HG03175 (cell line): ENCODE measurements at regions not wholly inside any gene's neighbourhood (a gene's known extent, or its start where the extent isn't known, plus 50 kb on each side); places are given as distances from the start of the nearest gene placed in this dataset.

Experiments
- ATAC-seq: cut with Tn5 transposase; IDR thresholded peaks from one replicate; pipeline ENCODE4 v1.9.1; 2021; ENCODE audit warnings: mild to moderate bottlenecking, moderate library complexity; ENCODE audit not compliant: unreplicated experiment

DNA sequence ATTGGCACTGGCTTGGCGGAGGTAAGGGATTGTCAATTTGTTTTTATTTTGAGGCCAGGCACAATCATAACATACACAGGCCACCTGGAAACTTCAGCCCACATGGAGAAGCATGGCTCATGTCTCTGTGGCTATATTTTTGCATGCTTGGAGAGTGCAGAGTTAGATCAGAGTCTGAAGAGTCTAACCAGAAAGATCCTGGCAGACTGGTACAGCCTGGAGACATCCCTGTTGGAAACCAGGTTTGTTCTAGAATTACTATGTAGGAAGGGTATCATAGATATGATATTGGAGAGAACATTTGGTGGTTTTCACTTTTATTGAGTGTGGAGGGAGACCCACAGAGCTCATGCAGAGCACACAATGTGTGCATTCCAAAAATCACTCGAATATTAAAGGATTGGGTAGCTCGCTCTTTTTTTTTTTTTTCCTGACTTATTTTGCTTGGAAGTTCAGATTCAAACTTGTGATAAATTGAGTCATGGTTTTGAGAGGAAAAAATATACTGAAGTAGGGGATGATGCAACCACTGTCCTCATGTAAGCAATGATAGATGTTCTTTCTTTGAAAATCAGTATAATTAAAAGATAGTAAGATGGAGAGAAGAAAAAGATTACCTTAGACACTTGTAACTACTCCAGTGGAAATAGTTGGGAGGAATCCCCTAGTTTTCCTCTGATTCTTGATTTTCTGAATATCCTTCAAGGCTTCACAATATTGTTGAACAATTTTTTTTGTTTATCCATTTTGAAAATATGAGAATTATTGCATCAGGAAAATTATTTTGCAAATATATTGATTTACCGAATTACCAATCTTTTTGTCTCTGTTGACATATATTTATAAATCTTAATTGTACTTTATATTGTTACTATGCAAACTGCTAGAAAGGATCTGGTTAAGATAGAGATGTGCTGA lies 185.7 kb upstream of the ZEB2 start:
- ATAC-seq = no peak

GRCh38 chr2:144704709-144705095 lies 184.8 kb upstream of the ZEB2 start:
- no peak for ATAC-seq

DNA sequence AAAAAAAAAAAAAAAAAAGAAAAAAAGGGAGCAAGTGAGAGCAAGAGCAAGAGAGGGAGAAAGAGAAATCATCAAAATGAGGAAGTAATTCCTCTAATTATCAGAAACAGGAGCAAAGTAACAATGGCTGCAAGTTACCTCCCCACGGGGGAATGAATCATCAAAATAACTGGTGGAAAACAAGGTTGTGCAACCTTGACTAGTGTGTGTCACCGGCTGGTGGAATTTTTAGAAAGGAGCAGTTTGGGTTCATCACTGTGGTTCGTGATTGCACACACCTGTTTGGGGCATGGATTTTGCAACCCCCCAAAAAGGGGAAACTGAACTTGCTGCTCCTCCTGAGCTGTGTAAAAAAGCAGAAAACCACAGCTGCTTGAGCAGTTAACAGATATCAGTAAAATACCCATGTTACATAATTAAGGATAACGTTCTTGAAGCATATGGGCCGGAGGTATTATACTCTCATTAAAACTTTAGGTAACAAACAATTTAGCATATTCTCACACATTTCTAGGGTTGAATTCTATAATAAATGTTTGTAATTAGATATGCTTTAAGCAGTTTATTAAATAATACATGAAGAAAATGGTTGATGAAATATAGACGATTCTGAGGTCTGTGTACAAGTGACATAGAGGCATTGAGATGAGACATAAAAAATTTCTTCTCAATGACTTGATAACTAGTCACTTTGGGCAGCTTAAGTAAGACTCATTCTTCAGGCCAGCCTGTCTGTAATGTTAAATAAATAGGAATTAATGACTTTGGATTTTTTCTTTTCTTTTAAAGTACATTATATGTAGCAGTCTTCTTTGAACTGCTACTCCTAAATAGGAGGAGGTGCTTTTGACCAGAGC lies 184.2 kb upstream of the ZEB2 start:
- ATAC-seq = no peak

DNA sequence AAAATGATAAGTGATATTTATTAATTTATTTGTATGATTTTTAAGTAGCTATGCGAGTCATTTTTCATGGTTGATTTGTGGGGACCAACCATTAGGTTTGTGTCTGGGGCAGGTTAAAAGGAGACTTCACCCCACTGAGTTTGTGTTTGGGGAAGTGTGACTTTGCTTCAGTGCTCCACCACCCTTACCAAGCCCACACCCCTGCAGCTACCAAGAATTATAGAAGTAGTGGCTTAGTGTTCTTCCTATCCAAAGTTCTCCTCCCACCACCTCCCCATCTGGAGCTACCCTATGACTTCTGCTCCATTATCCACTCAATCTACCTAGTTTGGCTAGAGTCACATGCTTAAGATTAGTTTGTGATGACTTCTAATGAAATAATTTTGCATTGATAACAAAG lies 182.1 kb upstream of the ZEB2 start:
- no peak for ATAC-seq

DNA sequence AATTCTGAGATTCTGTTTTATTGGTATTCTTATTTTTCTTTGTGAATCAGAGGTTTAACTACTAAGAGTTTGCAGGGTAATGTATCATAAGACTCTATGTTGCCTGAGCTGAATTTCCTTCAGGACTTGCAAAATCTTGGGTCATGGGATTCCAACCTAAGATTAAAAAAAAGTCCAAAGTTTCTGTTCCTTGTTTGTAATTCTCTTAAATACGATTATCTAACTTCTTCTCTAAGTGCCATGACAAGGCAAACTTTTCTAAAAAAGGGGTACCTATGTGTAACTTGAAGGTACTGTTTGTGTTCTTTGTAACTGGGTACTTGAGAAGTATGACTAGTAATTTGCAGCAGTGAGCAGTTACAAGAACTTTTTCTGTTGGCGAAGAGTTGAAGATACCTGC lies 181.3 kb upstream of the ZEB2 start:
- ATAC-seq = no peak

DNA sequence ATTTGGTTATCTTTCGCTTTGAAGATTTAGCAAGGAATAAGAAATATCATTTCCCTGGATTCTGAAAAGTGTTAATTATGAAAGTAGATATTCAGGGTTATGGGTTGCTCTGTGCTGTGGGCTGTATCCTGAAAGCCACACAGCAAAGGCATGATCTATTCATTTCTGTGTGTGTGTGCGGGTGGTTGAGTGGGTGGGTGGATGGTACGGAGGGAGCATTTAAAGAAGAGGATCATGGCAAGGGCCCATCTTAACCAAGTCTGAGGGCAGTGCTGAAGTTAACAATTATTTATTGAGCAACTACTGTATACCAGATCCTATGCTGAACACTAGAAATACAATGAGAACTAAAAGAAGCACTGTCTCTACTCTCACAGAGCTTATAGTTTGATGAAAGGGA lies 178.2 kb upstream of the ZEB2 start:
- no peak for ATAC-seq

DNA sequence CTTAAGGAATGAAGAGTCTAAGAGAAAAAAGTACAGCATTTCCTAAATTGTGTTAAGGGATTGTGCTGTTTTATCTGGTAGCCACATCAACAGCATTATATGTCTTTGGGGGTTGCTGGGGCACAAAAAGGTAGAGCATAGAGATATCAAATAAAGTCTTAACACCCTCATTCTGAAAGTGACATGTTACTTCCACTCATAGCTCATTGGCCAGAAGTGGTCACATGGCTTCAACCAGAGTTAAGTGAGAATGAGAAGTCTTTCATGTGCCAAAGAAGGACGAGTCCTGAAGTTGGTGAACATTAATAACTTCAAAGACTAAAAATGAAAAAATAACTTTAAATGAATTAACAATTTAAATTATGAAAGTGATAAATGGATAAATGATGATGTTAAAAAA lies 175.7 kb upstream of the ZEB2 start:
- no peak for ATAC-seq

DNA sequence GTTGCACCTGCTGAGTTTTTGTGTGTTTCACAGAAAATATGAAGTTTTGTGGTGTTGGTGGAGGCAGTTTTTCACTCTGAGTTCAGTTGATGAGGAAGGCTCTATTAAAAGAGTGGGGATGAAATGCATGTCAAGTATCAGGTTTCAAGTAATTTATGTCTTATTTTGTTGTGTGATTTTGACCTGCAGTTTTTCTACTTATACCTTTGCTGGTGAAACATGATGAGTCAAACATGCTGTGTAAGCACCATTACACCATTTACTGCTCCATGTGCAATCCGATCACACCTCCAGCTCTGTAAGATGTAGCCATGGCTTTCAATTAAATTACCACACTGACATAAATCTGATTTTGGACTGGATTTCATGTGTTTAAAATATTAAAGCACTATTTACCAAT lies 174.5 kb upstream of the ZEB2 start:
- ATAC-seq = no peak

GRCh38 chr2:144693179-144693578 lies 173.3 kb upstream of the ZEB2 start:
- no peak for ATAC-seq

- no peak for ATAC-seq
Measured at GRCh38 chr2:144692661-144693060, 172.7 kb upstream of the ZEB2 start.

- ATAC-seq = no peak
Measured at GRCh38 chr2:144690771-144691170, 170.9 kb upstream of the ZEB2 start.

GRCh38 chr2:144686518-144687215 lies 166.7 kb upstream of the ZEB2 start:
- no peak for ATAC-seq

DNA sequence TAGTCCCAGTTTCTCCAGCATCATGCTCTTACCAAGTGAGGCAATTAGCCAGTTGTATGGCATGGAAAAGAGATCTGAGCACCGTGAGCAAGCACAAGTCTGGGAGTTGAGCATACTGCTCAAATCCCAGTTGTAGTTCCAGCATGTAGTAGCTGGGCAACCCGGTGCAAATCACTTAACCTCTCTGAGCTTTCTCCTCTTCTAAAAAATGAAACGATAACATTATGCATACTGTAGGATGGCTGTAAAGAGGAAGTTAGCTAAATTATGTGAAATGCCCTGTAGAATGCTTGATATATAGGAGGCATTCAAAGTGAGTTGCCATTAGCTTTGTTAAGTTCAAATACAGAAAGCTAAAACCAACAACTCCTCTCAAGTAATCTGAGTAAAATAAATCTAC lies 164.0 kb upstream of the ZEB2 start:
- ATAC-seq = no peak

DNA sequence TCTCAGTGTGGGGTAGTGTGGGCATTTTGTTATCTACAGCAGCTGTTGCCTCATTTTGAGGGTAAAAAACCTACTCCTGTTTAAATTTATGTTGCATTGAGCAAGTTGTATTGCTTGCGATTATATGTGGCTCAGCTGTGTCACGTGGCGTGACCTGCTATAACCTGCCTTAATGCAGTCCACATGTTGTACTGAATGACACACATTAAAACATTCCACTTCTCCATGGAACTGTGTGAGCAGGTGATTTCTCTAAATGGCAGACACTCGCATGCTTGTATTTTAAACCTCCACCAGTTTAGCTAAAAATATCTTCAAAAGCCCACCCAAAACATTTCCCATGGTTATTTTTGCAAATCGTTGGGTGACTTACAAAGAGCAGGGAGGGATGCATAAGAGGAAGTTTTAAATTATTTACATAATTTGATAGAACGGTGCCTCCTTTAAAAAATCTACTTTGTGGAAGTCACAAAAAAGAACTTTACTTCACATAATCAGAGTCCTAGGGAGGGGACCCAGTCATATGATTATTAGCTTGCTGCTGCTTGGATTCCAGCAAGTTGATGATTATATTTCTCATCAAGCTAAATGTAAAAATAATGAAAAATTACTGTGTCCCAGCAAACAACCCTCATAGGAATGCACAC lies 163.3 kb upstream of the ZEB2 start:
- ATAC-seq = no peak

- no peak for ATAC-seq
Measured at GRCh38 chr2:144682248-144682647, 162.3 kb upstream of the ZEB2 start.

- ATAC-seq = no peak
Measured at GRCh38 chr2:144681389-144681788, 161.5 kb upstream of the ZEB2 start.

GRCh38 chr2:144679942-144680341 lies 160.0 kb upstream of the ZEB2 start:
- no peak for ATAC-seq

- ATAC-seq = no peak
Measured at GRCh38 chr2:144678736-144679135, 158.8 kb upstream of the ZEB2 start.

- no peak for ATAC-seq
Measured at GRCh38 chr2:144675731-144676130, 155.8 kb upstream of the ZEB2 start.

DNA sequence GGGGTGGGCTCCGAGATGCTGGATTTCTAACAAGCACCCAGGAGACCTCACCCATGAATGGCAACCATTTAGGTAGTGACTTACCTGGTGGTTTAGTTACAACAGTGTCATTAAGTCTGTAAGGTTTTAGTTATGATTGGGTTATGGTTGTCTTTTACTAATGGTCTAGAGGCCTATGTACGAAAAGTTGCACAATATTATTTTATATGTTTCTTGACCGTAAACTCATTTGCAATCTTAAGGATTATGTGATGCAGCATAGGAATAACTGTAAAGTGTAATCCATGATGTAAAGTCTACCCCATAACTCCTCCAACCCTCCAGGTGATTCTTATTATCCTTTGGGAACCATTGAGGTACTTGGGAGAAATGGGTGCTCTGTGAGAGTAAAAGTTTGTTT lies 155.4 kb upstream of the ZEB2 start:
- no peak for ATAC-seq

- no peak for ATAC-seq
Measured at GRCh38 chr2:144674071-144674470, 154.2 kb upstream of the ZEB2 start.
